Activated effector memory CD4-positive, alpha-beta T cell treated with Interleukin-2 at 50 U/mL for 16 hours (primary cell): ENCODE measurements at regions not wholly inside any gene's neighbourhood (a gene's known extent, or its start where the extent isn't known, plus 50 kb on each side); places are given as distances from the start of the nearest gene placed in this dataset.
"Not testable (repeated sequence)": the region's sequence is repeated elsewhere in the genome, so short reads cannot be mapped to it uniquely, and the experiment has no call there.

Experiments
- DNase-seq: peaks from one replicate; pipeline ENCODE4 v3.0.0-alpha.2; 2020

GRCh38 chr22:22074634-22075381 is 92.2 kb upstream of the TOP3B start:
- DNase-seq, result no peak

- DNase-seq, result no peak
Observed at GRCh38 chr22:22073769-22074561, 91.4 kb upstream of the TOP3B start.

GRCh38 chr22:22072169-22072836 is 89.7 kb upstream of the TOP3B start:
- DNase-seq, result no peak

DNA sequence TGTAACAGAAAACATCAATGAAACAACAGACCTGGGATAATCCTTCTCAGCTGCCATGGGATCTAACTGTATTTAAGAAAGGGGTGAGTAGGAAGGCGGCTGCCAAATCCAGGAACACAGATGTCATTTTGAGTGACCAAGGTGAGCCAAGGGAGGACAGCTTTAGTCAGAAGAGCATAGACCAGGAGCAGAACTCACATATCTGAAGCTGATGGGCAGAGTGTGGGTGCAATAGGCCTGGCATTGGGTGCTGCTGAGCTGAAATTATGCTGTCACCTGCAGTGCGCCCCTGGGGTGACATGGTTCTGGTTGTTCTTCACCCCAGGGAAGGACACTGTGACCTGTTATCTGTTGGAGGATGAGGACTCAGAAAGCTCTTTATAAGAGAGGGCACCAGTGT is 88.9 kb upstream of the TOP3B start:
- DNase-seq, result no peak

DNA sequence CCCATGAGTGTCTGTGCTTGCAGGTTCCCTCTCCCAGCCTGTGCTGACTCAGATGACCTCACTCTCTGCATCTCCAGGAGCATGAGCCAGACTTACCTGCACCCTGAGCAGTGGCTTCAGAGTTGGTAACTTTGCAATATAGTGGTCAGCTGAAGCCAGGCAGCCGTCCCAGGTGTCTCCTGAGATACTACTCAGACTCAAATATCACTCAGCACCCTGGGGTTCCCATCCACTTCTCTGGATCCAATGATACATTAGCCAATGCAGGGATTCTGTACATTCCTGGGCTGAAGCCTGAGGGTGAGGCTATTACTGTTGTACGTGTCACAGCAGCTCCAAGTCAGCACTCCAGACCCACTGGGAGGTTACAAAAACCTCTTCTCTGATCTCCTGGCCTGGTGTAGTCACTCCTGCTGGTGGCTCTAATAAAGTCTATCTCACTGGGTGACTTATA is 87.8 kb upstream of the TOP3B start:
- no peak for DNase-seq

GRCh38 chr22:22069450-22070370 is 87.1 kb upstream of the TOP3B start:
- no peak for DNase-seq

DNA sequence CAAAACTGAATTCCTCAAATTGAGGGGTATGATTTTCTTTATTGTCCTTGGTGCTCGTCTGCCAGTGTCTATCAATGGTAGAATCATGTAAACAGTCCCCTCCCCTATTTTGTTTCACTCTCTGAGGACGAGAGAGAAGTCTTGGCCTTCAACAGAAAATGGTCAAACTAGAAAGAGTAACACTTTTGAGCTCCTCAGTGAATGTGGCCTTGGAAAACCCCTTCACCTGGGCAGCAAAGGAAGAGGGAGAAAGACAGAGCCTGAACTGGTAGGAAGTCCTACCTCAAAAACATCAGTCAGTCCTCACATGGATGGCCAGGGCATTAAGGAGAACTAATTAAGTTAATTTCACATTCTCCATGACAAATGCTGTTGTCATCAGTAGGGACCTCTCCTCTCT is 86.1 kb upstream of the TOP3B start:
- DNase-seq, result no peak

DNA sequence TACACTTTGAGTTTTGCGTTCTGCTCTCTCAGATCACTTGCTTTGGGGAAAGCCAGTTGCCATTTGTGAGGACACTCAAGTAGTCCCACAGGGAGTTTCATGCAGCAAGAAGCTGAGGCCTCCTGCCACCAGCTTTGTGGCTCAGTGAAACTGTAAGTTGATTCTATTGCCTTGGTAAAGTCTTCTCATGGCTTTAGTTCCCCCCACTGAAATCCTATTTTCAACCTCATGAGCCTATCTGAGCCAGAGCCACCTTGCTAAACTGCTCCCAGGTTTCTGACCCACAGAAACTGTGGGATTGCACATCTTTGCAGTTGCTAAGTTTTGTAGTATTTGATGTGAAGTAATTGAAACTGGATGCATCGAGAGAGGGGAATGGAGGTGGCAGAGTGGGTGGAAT is 85.4 kb upstream of the TOP3B start:
- DNase-seq, result no peak

GRCh38 chr22:22067192-22067591 is 84.6 kb upstream of the TOP3B start:
- no peak for DNase-seq

DNA sequence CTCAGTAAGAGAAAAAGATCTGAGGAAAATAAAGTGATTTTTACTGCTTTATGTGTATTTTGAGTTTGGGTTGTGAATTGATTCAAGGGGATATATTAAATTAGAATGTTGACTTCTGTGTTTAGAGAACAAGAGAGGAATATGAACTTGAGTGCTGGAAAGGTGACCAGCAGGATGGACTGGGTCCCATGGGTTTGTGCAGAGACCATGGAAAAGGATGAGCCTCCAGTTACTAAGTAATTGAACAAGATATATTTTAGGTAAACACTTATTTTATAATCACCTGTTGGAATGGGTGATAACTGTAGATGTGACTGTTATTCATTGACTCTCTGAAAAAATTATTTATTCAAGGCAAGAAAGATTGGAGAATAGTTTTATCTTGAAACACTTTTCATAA is 82.0 kb upstream of the TOP3B start:
- no peak for DNase-seq

DNA sequence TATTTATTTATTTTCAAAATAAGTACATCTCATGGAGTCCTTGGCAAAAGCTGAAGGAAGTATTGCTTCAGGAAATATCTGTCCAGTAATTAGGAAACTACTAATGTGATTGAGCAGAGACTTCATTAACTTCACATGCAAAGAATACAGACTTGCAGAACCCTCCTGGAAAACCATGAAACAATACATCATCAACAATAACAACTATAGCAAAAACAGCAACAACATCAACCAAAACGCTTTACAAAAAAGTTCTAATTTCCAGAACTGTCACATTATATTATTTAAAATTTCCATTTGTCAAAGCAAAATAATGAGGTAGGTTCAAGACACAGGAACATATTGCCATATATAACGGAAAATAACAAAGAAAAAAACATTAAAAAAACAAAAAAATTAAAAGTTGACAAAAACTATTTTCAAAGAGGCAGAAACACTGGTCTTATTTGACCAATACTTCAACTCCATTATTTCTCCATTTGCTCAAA is 79.8 kb upstream of the TOP3B start:
- no peak for DNase-seq

DNA sequence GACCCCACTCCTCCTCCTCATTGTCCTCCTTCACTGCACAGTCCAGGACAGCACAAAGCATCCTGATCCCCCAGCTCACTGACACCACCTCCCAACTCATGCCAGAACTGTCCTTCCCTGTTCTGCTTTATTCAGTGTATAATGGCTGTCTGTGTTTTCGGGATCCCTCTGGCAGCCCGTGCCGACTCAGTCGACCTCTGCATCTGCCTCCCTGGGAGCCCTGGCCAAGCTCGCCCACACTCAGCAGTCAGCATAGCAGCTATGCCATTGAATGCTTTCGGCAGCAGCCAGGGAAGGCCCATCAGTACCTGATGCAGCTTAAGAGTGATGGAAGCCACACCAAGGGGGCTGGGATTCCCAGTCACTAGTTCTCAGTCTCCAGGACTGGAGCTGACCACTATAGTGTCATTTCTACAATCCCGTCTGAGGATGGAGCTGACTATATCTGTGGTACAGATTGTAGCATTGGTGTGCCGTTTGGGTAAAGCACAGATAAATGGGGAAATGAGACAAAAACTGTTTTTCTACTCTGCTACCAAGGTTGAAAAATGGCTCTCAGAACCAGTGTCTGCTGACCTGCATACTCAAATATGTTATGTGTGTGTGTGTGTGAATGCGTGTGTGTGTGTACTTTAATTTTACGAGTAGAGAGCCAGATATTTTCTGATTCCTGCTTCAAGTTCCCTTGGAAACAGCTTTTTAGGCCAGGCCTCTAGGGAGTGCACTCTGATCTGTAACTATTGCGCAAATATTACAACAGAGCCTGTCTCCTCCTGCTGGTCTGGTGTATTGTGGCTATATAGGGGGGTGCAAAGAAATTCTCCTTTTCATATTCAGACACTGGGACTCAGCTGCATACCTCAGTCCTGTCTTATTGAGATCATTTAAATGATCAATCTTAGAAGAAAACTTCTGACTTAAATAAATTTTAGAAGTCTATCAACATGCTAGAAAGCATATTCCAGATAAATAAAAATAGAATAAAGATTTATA is 78.8 kb upstream of the TOP3B start:
- no peak for DNase-seq

GRCh38 chr22:22060200-22061084 is 77.9 kb upstream of the TOP3B start:
- DNase-seq, result no peak

DNA sequence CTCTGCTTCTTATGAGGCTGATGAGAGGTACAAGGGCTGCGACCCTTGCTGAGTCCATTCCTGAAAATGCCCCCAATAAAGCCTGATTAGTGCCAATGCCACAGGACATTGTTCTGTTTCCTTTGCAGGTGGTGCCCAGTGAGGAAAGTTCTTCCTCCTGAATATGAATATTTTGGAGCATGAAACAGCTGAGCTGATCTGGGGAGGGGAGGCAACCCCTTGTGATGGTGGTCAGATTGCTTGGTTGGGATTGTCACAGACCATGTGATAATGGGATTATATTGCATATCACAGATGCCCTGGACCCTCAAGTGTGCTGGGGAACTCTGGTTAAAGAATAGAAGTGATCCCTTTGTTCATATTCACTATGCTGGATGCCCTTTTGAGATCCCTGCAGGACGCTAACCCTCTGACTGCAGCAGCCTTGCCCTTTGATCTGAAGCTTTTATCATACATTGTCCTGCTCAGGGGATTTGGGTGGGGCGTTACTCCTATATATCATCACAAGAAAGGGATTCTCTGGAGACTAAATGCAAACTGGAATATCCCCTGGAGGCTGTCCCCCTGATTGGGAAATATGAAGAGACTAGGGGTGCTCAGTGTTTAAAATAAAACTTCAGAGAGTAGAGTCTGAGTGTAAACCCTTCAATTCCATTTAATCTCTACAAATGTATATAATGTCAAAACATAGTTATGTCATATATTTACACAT is 76.9 kb upstream of the TOP3B start:
- no peak for DNase-seq

DNA sequence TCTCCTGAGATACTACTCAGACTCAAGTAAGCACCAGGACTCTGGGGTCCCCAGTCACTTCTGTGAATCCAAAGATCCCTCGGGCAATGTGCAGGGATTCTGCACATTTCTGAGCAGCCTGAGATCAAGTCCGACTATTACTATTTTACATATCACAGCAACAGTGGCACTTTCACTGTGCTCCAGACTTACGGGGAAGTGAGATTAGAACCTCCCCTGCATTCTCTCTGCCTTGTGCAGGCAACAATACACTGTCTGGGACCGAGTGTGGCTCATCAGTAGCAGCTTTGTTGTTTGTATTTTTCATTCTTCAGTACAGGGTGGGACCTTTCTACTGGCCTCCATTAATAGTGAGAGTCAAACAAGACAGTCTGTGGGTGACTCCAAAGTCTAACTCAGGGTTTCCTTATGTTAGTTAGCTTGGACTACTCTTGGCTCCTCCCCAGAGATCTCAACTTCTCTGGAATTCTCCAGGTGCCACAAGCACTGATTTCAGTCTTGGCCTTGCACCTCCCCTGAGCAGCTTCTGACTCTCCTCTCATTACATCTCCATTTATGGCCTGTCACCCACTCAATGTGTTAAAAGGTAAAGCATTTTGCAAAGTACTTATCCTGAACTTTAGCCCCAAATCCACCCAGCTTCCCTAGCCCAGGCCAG is 76.2 kb upstream of the TOP3B start:
- DNase-seq, result no peak

GRCh38 chr22:22057617-22058378 is 75.2 kb upstream of the TOP3B start:
- no peak for DNase-seq

GRCh38 chr22:22056809-22057594 is 74.4 kb upstream of the TOP3B start:
- not testable (repeated sequence) for DNase-seq
